H1 (cell line): ENCODE measurements at regions not wholly inside any gene's neighbourhood (a gene's known extent, or its start where the extent isn't known, plus 50 kb on each side); places are given as distances from the start of the nearest gene placed in this dataset.

Source experiments
- BRCA1 ChIP-seq: IDR thresholded peaks from 2 replicates; pipeline ENCODE4 v1.6.1; 2012; ENCODE audit warnings: low read depth, low read length, improper control_type of control experiment
- CHD2 ChIP-seq: IDR thresholded peaks from 2 replicates; pipeline ENCODE4 v1.6.1; 2012; ENCODE audit warnings: low read length, improper control_type of control experiment
- CTCF ChIP-seq, 3 experiments: IDR thresholded peaks; 1 replicate in 2 of 3; 2 replicates in 1 of 3; pipeline versions ENCODE4 v1.5.1 to v1.6.1; 2011; ENCODE audit warnings: low read length in 3 of 3, mild to moderate bottlenecking in 3 of 3, inconsistent platforms in 2 of 3, low read depth in 1 of 3, moderate library complexity in 1 of 3; ENCODE audit not compliant: insufficient read depth in 1 of 3; ENCODE audit errors: control extremely low read depth in 1 of 3
- HDAC6 ChIP-seq: IDR thresholded peaks from one replicate; pipeline ENCODE4 v1.7.1; 2012; ENCODE audit warnings: low read depth, mild to moderate bottlenecking, inconsistent platforms, low read length, moderate library complexity
- KDM1A ChIP-seq: fragments of 200-600, 300-600 bp; sonication (generic); IDR thresholded peaks from 2 replicates; pipeline ENCODE4 v1.7.1; 2016; ENCODE audit warnings: mild to moderate bottlenecking, low read length, borderline replicate concordance
- KDM5A ChIP-seq: fragments of 200-600 bp; IDR thresholded peaks from 2 replicates; pipeline ENCODE4 v1.7.1; 2012; ENCODE audit warnings: mild to moderate bottlenecking, low read length, inconsistent platforms, mixed read lengths
- MAX ChIP-seq: IDR thresholded peaks from 2 replicates; pipeline ENCODE4 v1.6.1; 2012; ENCODE audit warnings: inconsistent platforms
- RAD21 ChIP-seq, 2 experiments: IDR thresholded peaks in 1 of 2; conservative IDR thresholded peaks in 1 of 2; 2 replicates each; pipeline ENCODE4 v1.6.1; 2011; ENCODE audit warnings: low read depth in 2 of 2, low read length in 2 of 2, improper control_type of control experiment in 1 of 2, inconsistent platforms in 1 of 2, mild to moderate bottlenecking in 1 of 2, moderate library complexity in 1 of 2
- RXRA ChIP-seq: IDR thresholded peaks from 2 replicates; pipeline ENCODE4 v1.6.1; 2011; ENCODE audit warnings: low read depth, mild to moderate bottlenecking, low read length, moderate library complexity; ENCODE audit not compliant: insufficient read depth
- SP1 ChIP-seq: IDR thresholded peaks from 2 replicates; pipeline ENCODE4 v1.6.1; 2011; ENCODE audit warnings: low read depth, low read length
- TAF1 ChIP-seq: IDR thresholded peaks from 2 replicates; pipeline ENCODE4 v1.6.1; 2011; ENCODE audit warnings: mild to moderate bottlenecking, low read depth, low read length
- TAF7 ChIP-seq: optimal IDR thresholded peaks from 2 replicates; pipeline ENCODE3; 2011; ENCODE audit warnings: low read depth, mild to moderate bottlenecking, inconsistent platforms, low read length, moderate library complexity, borderline replicate concordance
- USF2 ChIP-seq: IDR thresholded peaks from 2 replicates; pipeline ENCODE4 v1.6.1; 2011; ENCODE audit warnings: low read length, improper control_type of control experiment

GRCh38 chr2:143936848-143937722, 582.8 kb downstream of the ZEB2 start (continued):
- TF ChIP-seq TAF7 (no peak), RAD21 (IDR thresholded peaks at IDR 0.05 in 1 of 2, conservative IDR thresholded peaks at IDR 0.05 in 1 of 2; ENCODE audit: low read depth in 2 of 2, low read length in 2 of 2) (no peak; a peak in 1 of 4 replicates), RXRA (no peak), KDM1A (no peak), KDM5A (no peak), CTCF (IDR thresholded peaks at IDR 0.05; ENCODE audit: control extremely low read depth in 1 of 3, insufficient read depth in 1 of 3, low read depth in 1 of 3, low read length in 3 of 3) (peak in 1 of 3 experiments; percentile 8; a peak in 1 of 4 replicates), BRCA1 (no peak), USF2 (no peak), TAF1 (0 out of 2 replicates have a peak, but pooled peaks have one; percentile 3), SP1 (no peak), HDAC6 (no peak), MAX (peak; percentile 80), CHD2 (no peak)
